GM12878 (cell line): ENCODE measurements at regions not wholly inside any gene's neighbourhood (a gene's known extent, or its start where the extent isn't known, plus 50 kb on each side); places are given as distances from the start of the nearest gene placed in this dataset.

ENCODE experiments used
- ATAC-seq: fragments of 200-7000 bp; cut with Tn5 transposase; 3 replicates; pipeline ENCODE4 v1.9.1; 2020; ENCODE audit warnings: mild to moderate bottlenecking, moderate library complexity
- BruUV-seq: library from RNA; stranded (reverse); fragments of 400-500 nt; replicated peaks from 2 replicates; lab custom pipeline; 2021; lab: Mats Ljungman, UMichigan
- CTCF ChIA-PET: fragments of 300-600 bp; sonication (Branson Sonifier 250); formaldehyde crosslinking; extraction: SDS; loops from one replicate; lab custom pipeline; 2021; ENCODE audit warnings: inconsistent platforms; lab: Yijun Ruan, JAX
- POLR2A ChIA-PET: fragments of 350-600 bp; formaldehyde crosslinking; extraction: SDS; loops from one replicate; lab custom pipeline; 2021; ENCODE audit warnings: inconsistent platforms; lab: Charles Lee
- RAD21 ChIA-PET: fragments of 300-600 bp; sonication (Branson Sonifier 250); formaldehyde crosslinking; loops from one replicate; lab custom pipeline; 2023; ENCODE audit warnings: antibody characterized with exemption; ENCODE audit not compliant: unreplicated experiment; lab: Charles Lee
- SMC1A ChIA-PET: fragments of 300-600 bp; sonication (Branson Sonifier 250); formaldehyde crosslinking; loops from one replicate; lab custom pipeline; 2023; ENCODE audit not compliant: unreplicated experiment, uncharacterized antibody; lab: Charles Lee
- DNase-seq: peaks from one replicate; pipeline ENCODE4 v3.0.0-alpha.2; 2011; ENCODE audit warnings: low read depth, low spot score
- FAIRE-seq: peaks from 3 replicates; lab custom pipeline; 2011; peaks lifted over from hg19 to GRCh38; lab: Jason Lieb, UNC
- H2AFZ ChIP-seq: 2 replicates; pipeline ENCODE4 v1.6.0; 2011; ENCODE audit warnings: low read depth, low read length, control low read depth; ENCODE audit not compliant: control insufficient read depth
- H3K27ac ChIP-seq: 2 replicates; pipeline ENCODE4 v1.5.1; 2011; ENCODE audit warnings: control low read depth; ENCODE audit not compliant: control insufficient read depth, insufficient read depth
- H3K27me3 ChIP-seq, 2 experiments: replicated peaks in 1 of 2; 2 replicates each; pipeline versions ENCODE4 v1.6.0 to v1.6.1; 2011; ENCODE audit warnings: low read length in 1 of 2; ENCODE audit not compliant: control insufficient read depth in 2 of 2, insufficient read depth in 2 of 2
- H3K36me3 ChIP-seq, 2 experiments: 2 replicates each; pipeline ENCODE4 v1.5.1; 2011; ENCODE audit warnings: low read length in 1 of 2; ENCODE audit not compliant: control insufficient read depth in 2 of 2, insufficient read depth in 2 of 2
- H3K4me1 ChIP-seq: 2 replicates; pipeline ENCODE4 v1.6.1; 2011; ENCODE audit warnings: mild to moderate bottlenecking, low read length, moderate library complexity, mixed read lengths; ENCODE audit not compliant: control insufficient read depth, insufficient read depth
- H3K4me2 ChIP-seq: 2 replicates; pipeline ENCODE4 v1.6.0; 2011; ENCODE audit warnings: control low read depth; ENCODE audit not compliant: control insufficient read depth, insufficient read depth
- H3K4me3 ChIP-seq: fragments of 200-600 bp; sonication (generic); 2 replicates; pipeline ENCODE4 v1.5.1; 2016
- H3K79me2 ChIP-seq: 2 replicates; pipeline ENCODE4 v1.6.0; 2011; ENCODE audit warnings: low read length; ENCODE audit not compliant: control insufficient read depth, insufficient read depth
- H3K9ac ChIP-seq: 2 replicates; pipeline ENCODE4 v1.8.0; 2011; ENCODE audit warnings: low read length, control low read depth, mixed read lengths; ENCODE audit not compliant: control insufficient read depth, insufficient read depth
- H3K9me3 ChIP-seq: replicated peaks from 3 replicates; pipeline ENCODE4 v1.5.1; 2011; ENCODE audit warnings: mild to moderate bottlenecking, low read length; ENCODE audit not compliant: control insufficient read depth, insufficient read depth
- H4K20me1 ChIP-seq: 2 replicates; pipeline ENCODE4 v1.6.0; 2011; ENCODE audit not compliant: control insufficient read depth, insufficient read depth
- ATF7 ChIP-seq: fragments of 450-650 bp; IDR thresholded peaks from 2 replicates; pipeline ENCODE4 v1.6.1; 2016; ENCODE audit warnings: low read depth, mild to moderate bottlenecking
- CHD1 ChIP-seq: IDR thresholded peaks from 2 replicates; pipeline ENCODE4 v1.6.1; 2012; ENCODE audit warnings: low read depth, low read length, improper control_type of control experiment
- FOS ChIP-seq: IDR thresholded peaks from 3 replicates; pipeline ENCODE4 v1.6.1; 2011; ENCODE audit warnings: borderline replicate concordance; ENCODE audit not compliant: insufficient read length; ENCODE audit errors: extremely low read depth
- FOXM1 ChIP-seq: IDR thresholded peaks from 2 replicates; pipeline ENCODE4 v1.6.1; 2012; ENCODE audit warnings: low read depth, mild to moderate bottlenecking, inconsistent platforms, low read length, moderate library complexity
- NFXL1 ChIP-seq: fragments of 450-650 bp; IDR thresholded peaks from 2 replicates; pipeline ENCODE4 v1.6.1; 2017; ENCODE audit warnings: antibody characterized with exemption, mild to moderate bottlenecking, borderline replicate concordance
- NR2C1 ChIP-seq: fragments of 450-650 bp; IDR thresholded peaks from 2 replicates; pipeline ENCODE4 v1.6.1; 2017; ENCODE audit warnings: antibody characterized with exemption, mild to moderate bottlenecking, moderate library complexity
- RAD51 ChIP-seq: fragments of 450-650 bp; IDR thresholded peaks from 2 replicates; pipeline ENCODE4 v1.6.1; 2016; ENCODE audit warnings: moderate library complexity, mild to moderate bottlenecking, inconsistent platforms
- RFX5 ChIP-seq: IDR thresholded peaks from 2 replicates; pipeline ENCODE4 v1.6.1; 2011; ENCODE audit warnings: low read depth, low read length, improper control_type of control experiment
- SMC3 ChIP-seq: IDR thresholded peaks from 2 replicates; pipeline ENCODE4 v1.6.1; 2011; ENCODE audit warnings: low read length, improper control_type of control experiment, borderline replicate concordance
- TAF1 ChIP-seq: IDR thresholded peaks from 2 replicates; pipeline ENCODE4 v1.6.1; 2011; ENCODE audit warnings: mild to moderate bottlenecking, low read depth, low read length, borderline replicate concordance
- USF1 ChIP-seq: IDR thresholded peaks from 2 replicates; pipeline ENCODE4 v1.6.1; 2011; ENCODE audit warnings: borderline replicate concordance, low read depth, mild to moderate bottlenecking, moderate library complexity, mixed read lengths, low read length; ENCODE audit not compliant: insufficient read depth; ENCODE audit errors: extremely low read length
- ZBTB4 ChIP-seq: fragments of 450-650 bp; formaldehyde crosslinking; IDR thresholded peaks from 2 replicates; pipeline ENCODE4 v1.4.0; 2022; ENCODE audit warnings: mild to moderate bottlenecking, moderate library complexity
- WGBS: methylation state at CpG from one replicate; pipeline ENCODE4 v1.1.6; 2016; ENCODE audit warnings: low lambda C conversion rate; ENCODE audit not compliant: insufficient replicate concordance, insufficient coverage; ENCODE audit errors: missing lambda C conversion rate; 5-methylcytosine and 5-hydroxymethylcytosine counted together
- in situ Hi-C: fragments of 300-500 bp; cut with MboI; formaldehyde crosslinking; loops from 9 replicates; pipeline ENCODE4 v1.14.3; 2018; ENCODE audit warnings: mixed read lengths
- intact Hi-C: fragments of 100-400 bp; cut with micrococcal nuclease; formaldehyde crosslinking; loops from one replicate; pipeline ENCODE4 v1.14.2; 2022; ENCODE audit not compliant: unreplicated experiment

DNA sequence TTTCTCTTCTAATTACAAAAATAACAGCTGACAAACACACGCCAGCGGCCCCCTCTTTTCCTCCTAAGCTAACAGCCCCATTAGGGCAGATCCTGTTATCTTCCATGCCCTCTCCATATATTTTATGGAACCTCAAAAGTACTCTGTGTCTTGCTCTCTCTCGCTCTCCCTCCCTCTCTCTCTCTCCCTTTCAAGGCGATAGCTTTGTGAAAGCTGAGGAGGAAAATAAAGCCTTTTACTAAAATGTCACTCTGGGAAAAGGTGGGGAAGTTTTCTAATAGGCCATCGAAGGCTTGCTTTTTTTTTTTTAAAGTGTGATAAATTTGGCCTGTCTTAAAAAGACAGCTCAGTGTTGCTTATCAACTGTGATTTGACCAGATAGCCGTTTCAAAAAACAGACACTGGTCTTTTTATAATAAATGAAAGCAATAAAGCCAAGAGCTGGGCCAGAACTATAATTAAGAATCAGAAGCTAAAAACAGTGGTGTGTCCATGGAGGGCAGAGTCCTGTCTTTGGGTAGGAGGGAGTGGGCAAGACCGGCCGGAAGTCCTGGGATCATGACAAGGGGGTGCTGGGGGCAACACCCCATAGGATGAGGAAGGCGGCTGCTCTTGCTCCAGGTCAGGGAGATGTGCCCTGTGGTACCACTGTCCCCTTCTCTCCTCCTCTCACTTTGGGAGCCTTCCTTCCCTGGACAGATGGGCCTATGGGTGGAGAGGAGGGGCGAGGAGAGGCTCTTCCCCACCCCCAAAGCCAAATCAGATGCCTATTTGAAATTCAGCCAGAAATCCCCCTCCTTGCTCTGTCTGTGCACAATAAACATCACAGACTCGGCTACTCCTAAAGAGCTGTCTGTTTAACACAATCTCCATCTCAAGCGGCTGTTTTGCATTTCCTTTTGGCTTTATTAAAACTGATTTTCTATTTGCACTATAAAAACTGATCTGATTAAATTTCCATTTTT is 267.2 kb downstream of the BUD13 start (continued):
- TF ChIP-seq ZBTB4 (CRISPR knock-in tag) (no peak), CHD1 (no peak)

DNA sequence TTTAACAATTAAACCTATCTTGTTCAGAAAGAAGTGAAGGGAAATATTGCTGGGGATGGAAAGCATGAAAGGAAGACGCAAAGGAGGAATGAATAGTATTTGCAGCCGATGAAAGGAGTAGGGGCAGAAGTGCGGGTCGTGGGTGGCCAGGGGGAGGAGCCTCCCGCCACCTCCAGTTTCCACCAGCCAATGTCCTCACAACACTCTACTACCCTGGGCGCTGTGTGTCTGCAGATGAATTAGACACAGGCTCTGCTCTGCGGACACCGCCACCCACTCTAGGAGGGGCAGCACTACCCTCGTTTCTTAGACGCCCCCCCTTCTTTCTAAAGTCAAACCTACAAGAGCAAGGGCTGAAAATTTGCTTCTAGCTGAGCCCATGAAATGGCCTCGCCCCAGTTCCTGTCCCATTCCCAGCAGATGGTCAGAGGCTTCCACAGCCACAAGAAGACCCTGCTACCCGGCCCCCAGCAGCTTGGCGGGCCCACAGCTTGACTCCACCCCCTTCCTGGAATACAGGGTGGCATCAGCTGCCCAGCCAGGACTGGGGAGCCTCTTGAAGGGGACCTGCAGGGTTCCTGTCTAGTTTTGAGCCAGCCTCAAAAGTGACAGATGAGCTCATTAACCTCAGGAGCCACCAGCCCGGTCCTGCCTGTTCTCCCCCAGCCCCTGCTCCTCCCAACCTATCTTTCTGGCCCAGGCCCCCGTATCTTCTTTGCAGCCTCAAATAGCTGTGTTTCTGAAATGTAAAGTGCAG is 268.1 kb downstream of the BUD13 start:
- 25% methylated on average over 15 of the region's 15 CpGs for WGBS
- Histone ChIP-seq H3K4me3 (no peak overlapping the region), H3K27ac (no peak overlapping the region), H3K4me1 (no peaks in the 10 kb centered on the region), H3K79me2 (no peaks in the 10 kb centered on the region), H3K9ac (no peak overlapping the region), H3K36me3 (no peaks in the 10 kb centered on the region), H3K4me2 (no peak overlapping the region), H3K27me3 (peaks cover 6 to 16% of the 10 kb centered on the region in 2 experiments), H3K9me3 (no peaks in the 10 kb centered on the region), H2AFZ (no peak overlapping the region)
- ChIA-PET SMC1A (no interaction called here), POLR2A (no interaction called here), CTCF (interaction anchor here (0.9 to 1.0 kb wide), 2 partner anchors 9 to 50 kb away, joined by 3 to 4 read pairs; no protein-coding TSS in a partner anchor)
- FAIRE-seq (no peak), ATAC-seq (no peak), DNase-seq (no peak)
- in situ Hi-C loops (no loop called here), intact Hi-C loops (no loop called here)
- no TSS peak for BruUV-seq
- TF ChIP-seq FOXM1 = no peak
- no peak for TF ChIP-seq NFXL1
- TF ChIP-seq RFX5 = no peak
- TF ChIP-seq NR2C1 = no peak
- no peak for TF ChIP-seq RAD51
- no peak for TF ChIP-seq SMC3
- TF ChIP-seq TAF1 = no peak
- TF ChIP-seq ATF7 = no peak
- no peak for TF ChIP-seq USF1
- no peak for TF ChIP-seq FOS
- TF ChIP-seq, all 136 proteins: peak for 0
- RAD21 ChIA-PET = no interaction called here
- no peaks in the 10 kb centered on the region for H4K20me1 ChIP-seq
